Suprapubic skin (tissue), 4 donors: ENCODE measurements at regions not wholly inside any gene's neighbourhood (a gene's known extent, or its start where the extent isn't known, plus 50 kb on each side); places are given as distances from the start of the nearest gene placed in this dataset.

Experiments used
- POLR2A ChIP-seq, 2 donors: fragments of 450-650 bp; IDR thresholded peaks; one replicate each; pipeline ENCODE4 v1.6.1; 2017; ENCODE audit warnings: antibody characterized with exemption in 2 of 2, mild to moderate bottlenecking in 2 of 2, moderate library complexity in 2 of 2
- POLR2AphosphoS5 ChIP-seq, 3 donors: sonication (generic); formaldehyde crosslinking; IDR thresholded peaks; one replicate each; pipeline ENCODE4 v1.6.1; 2017; ENCODE audit warnings: antibody characterized with exemption in 3 of 3
- TF ChIP-seq, protein P1 (sequence below), 2 donors: fragments of 200-600 bp in 1 of 2; fragments of 450-650 bp in 1 of 2; sonication (generic) in 1 of 2; IDR thresholded peaks; one replicate each; pipeline ENCODE4 v1.5.1; 2016 to 2019; ENCODE audit warnings: antibody characterized with exemption in 2 of 2, mild to moderate bottlenecking in 1 of 2, moderate library complexity in 1 of 2

- no peak for TF ChIP-seq POLR2A (IDR thresholded peaks at IDR 0.05)
- TF ChIP-seq, protein P1, sequence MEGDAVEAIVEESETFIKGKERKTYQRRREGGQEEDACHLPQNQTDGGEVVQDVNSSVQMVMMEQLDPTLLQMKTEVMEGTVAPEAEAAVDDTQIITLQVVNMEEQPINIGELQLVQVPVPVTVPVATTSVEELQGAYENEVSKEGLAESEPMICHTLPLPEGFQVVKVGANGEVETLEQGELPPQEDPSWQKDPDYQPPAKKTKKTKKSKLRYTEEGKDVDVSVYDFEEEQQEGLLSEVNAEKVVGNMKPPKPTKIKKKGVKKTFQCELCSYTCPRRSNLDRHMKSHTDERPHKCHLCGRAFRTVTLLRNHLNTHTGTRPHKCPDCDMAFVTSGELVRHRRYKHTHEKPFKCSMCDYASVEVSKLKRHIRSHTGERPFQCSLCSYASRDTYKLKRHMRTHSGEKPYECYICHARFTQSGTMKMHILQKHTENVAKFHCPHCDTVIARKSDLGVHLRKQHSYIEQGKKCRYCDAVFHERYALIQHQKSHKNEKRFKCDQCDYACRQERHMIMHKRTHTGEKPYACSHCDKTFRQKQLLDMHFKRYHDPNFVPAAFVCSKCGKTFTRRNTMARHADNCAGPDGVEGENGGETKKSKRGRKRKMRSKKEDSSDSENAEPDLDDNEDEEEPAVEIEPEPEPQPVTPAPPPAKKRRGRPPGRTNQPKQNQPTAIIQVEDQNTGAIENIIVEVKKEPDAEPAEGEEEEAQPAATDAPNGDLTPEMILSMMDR (IDR thresholded peaks at IDR 0.05): no peak
- no peak for TF ChIP-seq POLR2AphosphoS5 (IDR thresholded peaks at IDR 0.05)
These were observed 139.0 kb downstream of the SPRY2 start for GRCh38 chr13:80201694-80202468.
